ENCODE measurements at regions not wholly inside any gene's neighbourhood (a gene's known extent, or its start where the extent isn't known, plus 50 kb on each side); places are given as distances from the start of the nearest gene placed in this dataset.
A peak's percentile ranks its signal among the peaks of the same experiment; 100 is the strongest.
"Not testable (repeated sequence)": the region's sequence is repeated elsewhere in the genome, so short reads cannot be mapped to it uniquely, and the experiment has no call there.

DNA sequence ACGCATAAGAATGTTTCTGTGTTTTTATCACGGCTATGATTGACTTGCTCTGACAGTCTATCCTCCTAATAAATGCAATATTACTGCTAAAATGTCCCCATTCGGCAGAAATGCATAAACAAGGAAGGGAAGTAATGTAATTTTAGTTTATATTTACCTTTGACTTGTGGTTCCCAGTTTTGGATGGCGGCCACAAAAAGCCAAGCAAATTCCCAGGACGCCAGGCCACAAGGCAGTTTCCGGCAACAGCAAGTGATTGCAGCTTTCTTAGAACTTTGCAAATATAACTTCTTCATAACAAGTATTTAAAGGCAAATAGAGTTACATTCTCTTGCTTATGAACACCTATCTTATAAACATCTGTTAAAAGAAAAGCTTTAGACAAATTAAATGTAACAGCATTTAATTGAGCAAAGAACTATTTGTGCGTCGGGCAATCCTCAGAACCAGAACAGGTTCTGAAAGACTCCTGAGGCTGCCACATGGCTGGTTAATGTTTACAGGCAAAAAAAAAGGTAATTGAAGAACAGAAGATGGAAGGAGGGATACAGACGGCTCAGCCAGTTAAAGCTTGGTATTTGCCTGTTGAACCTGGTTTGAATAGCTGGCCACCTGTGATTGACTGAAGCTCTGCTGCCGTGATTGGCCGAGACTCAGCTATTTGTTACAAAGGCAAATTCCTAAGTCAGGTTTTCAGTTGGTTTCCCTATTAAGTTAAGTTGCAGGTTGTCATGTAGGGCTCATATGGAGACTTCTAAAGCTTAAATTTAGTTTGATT, 80.8 kb downstream of the C21orf91 start:
- DNase-seq, result no peak

DNA sequence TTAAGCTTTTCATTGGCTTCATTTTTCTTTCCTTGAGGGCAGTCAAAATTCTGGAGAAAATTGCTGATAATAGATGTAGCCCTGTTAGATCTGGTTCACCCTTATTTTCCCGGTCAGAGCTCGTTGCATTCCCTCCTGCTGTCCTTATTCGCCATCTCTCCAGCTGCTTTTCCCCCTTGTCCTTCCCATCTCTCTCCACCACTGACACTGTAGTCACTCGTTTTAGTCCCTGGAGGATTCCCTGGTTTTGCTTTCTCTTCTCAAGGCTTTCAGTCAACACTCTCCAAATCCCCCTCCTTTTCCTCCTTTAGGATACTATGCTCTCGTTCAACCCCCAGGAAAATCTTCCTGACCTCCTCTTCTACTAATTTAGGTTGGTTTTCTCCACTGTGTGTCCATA, 83.1 kb downstream of the C21orf91 start:
- DNase-seq, result peak; percentile 11

GRCh38 chr21:17733209-17733608, 85.9 kb downstream of the C21orf91 start:
- DNase-seq, result no peak

GRCh38 chr21:17732306-17732705, 86.8 kb downstream of the C21orf91 start:
- peak; percentile 93 for DNase-seq

DNA sequence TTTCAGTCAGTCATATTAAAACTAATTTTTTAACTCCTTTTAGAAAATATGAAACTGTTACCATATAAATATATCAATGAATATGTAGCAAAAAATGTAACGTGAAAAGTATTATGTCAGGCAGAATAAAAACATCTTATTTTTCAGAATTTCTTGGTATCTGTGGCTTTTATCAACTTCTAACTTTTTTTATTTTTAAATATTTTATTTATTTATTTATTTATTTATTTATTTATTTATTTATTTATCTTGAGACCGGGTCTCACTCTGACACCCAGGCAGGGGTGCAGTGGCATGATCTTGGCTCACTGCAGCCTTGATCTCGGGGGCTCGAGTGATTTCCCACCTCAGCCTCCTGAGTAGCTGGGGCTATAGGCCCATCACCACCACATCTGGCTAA, 87.6 kb downstream of the C21orf91 start:
- no peak for DNase-seq

DNA sequence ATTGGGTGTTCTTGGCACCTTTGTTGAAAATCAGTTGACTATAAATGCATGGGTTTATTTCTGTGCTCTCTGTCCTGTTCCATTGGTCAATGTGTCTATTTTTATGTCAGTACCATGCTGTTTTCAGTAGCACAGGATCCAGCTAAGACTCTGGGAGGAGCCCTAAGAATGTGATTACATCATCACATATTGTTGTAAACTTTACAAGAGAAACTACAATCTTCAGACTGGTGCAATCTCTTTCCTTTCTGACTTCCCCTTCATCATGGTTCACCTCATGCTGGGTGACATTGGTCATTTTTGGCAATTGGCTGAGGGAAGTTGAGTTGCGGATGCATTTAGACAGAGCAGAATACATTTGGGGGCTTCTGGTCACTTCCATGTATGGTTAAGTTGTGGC, 88.4 kb downstream of the C21orf91 start:
- DNase-seq, result no peak

GRCh38 chr21:17729455-17729854, 89.7 kb downstream of the C21orf91 start:
- no peak for DNase-seq

GRCh38 chr21:17727361-17727760, 91.8 kb downstream of the C21orf91 start:
- DNase-seq, result no peak

DNA sequence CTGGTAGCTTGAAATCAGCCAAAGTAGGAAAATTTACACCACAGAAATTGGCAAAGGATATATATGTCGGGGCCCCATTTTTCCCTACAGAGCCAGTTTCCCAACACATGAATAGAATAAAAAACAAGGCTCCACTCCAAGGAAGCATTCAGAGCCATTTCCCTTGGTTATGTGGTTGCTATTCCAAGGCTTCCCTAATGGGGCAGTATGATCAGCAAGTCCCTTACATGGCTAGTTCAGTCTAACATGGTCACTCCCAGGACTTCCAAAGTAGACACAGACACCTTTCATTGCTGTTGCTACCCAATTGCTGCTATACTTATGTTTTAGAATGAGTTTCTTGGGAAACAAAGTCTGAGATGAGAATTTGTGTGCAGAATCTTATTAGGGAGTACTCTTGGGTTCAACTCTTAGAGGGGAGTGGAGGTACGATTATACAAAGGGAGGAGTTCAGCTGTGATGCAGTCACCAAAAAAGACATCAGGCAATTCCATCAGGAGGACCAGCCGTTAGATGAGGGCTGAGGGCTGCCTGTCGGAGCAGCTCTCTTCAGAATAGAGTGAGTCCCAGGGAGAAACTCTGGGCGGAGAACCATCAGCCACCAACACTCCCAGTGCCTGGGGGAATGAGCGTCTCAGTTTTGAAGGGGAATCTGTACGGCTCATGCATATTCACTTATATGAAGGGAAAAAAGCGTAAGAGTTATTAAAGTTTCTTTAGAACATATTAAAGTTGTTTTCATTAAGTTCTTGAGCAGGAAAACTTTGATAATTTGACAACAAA, 92.9 kb downstream of the C21orf91 start:
- DNase-seq, result peak; percentile 56

DNA sequence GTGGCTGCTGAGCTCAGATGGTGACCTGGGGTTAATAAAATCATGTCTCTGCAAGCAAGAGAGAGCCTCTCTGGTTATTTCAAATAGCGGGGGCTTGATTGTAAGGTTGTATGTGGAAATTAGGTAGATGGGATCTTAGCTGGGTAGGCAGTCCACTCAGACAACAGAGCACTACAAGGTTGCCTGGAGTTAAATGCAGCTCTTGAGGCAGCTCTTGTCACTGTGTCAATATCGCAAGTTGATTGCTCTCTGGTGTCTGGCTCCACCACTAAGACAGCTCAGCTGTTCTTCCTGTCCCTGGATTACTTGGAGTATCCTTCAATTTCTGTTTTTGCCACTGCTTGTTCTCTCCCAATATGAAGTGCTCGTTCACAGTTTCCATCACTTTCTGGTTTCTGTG, 93.8 kb downstream of the C21orf91 start:
- DNase-seq, result peak; percentile 91

DNA sequence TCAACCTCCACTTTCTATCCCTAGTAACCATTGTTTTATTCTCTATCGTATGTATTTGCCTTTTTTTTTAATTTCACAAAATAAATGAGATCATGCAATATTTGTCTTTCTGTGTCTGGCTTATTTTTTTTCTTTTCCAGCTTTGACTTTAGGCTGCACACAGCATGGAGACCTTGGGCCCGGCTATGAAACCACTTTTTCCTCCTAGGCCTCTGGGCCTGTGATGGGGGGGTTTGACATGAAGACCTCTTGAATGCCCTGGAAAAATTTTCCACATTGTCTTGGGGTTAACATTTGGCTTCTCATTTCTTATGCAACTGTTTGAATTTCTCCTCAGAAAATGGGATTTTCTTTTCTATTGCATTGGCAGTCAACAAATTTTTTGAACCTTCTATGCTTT, 100.2 kb upstream of the BTG3 start:
- DNase-seq, result no peak

- DNase-seq, result no peak
Observed at GRCh38 chr21:17711896-17712295, 99.2 kb upstream of the BTG3 start.

DNA sequence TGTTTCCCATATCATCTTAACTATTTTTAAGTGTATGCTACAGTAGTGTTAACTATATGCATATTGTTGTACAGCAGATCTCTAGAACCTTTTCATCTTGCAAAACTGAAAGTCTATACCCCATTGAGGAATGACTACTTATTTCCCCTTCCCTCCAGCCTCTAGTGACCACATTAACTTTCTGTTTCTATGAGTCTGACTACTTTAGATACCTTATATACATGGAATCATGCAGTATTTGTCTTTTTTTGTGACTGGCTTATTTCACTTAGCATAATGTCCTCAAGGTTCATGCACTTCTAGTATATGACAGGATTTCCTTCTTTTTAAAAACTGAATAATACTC, 96.5 kb upstream of the BTG3 start:
- DNase-seq, result no peak

DNA sequence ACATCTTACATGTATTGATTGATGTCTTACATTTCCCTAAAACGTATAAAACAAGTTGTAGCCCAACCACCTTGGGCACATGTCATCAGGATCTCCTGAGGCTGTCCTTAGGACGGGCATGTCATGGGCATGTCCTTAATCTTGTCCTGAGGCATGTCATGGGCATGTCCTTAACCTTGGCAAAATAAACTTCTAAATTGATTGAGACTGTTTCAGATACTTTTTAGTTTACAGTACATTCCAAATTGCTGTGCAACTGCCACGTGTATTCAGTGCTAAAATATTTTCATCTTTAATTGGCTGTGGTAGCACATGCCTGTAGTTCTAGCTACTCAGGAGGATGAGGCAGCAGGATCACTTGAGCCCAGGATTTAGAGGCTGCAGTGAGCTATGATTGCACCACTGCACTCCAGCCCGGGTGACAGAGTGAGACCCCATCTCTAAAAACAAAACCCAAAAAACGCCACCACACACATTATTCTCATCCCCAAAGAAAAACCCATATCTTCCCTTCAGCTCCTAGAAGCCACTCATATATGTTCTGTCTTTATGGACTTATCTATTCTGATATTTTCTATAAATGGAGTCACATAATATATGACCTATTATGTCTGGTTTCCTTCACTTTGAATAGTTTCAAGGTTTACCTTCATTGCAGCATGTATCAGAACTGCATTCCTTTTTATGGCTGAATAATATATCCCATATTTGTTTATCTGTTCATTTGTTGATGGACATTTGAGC, 96.0 kb upstream of the BTG3 start:
- no peak for DNase-seq

DNA sequence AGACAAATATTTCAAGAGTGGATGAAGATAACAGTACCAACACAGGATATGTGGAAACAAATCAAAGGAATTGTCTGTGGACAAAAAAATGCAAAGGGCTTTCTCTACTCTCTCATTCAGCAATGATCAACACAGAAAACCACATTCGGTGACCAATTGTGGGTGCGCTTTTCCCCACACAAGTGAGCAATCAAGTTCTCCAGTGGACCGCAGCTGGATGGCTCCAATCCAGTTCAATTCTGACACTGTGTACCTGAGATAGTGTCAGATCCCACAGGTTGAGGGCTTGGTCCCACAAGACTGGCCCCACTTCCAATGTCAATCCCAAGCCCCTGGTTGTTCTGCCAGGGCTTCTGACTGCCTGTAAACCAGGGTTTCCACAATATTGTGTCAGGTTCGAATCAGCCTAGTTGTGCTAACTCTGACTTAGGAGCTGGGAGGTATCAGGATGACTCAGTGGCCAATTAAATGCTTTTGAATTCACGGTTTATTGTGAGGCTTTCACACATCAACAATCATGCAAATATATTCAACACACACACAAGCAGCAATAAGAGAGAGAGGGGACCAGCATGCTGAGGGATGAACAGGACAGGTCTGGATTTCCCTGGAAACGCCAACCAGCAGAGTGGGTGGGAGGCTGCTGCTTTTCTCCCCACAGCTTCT, 87.0 kb upstream of the BTG3 start:
- no peak for DNase-seq

- no peak for DNase-seq
Observed at GRCh38 chr21:17697473-17697872, 84.8 kb upstream of the BTG3 start.

DNA sequence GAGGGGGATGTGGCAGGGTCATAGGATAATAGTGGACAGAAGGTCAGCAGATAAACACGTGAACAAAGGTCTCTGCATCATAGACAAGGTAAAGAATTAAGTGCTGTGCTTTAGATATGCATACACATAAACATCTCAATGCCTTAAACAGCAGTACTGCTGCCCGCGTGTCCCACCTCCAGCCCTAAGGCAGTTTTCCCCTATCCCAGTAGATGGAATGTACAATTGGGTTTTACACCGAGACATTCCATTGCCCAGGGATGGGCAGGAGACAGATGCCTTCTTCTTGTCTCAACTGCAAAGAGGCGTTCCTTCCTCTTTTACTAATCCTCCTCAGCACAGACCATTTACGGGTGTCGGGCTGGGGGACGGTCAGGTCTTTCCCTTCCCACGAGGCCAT, 81.7 kb upstream of the BTG3 start:
- DNase-seq, result not testable (repeated sequence)

- DNase-seq, result no peak
Observed at GRCh38 chr21:17693801-17694200, 81.1 kb upstream of the BTG3 start.

DNA sequence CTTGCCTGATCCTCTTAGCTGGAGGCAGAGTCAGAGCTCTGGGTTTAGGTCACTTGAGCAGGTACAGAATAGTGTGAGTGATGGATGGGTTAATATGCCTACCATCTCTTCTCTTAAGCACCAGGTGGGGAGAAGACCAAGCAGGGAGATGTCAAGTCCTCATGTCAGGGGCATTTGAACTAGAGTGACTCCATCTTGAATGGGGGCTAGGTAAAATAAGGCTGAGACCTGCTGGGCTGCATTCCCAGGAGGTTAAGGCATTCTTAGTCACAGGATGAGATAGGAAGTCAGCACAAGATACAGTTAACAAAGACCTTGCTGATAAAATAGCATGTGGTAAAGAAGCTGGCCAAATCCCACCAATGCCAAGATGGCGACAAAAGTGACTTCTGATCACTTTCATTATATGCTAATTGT, 77.4 kb upstream of the BTG3 start:
- no peak for DNase-seq

- DNase-seq, result peak; percentile 97
Observed at GRCh38 chr21:17688912-17689874, 76.5 kb upstream of the BTG3 start.

DNA sequence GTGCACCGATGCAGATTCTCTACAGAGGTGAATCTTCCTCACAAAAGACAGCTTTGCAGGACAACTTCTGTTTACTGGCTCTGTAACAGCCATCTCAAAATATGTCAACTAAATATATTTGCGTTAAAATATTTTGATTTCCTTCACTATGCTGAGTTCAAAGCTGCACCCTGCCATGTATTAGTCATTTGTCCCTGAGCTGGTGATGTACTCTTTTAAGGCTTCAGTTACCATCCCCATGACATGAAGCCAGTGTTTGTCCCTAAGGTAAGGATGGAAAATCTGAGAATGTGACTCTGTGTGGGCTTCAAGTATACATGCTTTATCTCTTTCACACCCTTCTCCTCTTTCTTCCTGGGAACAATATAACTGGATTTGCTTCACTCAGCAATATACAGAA, 70.2 kb upstream of the BTG3 start:
- DNase-seq, result no peak

DNA sequence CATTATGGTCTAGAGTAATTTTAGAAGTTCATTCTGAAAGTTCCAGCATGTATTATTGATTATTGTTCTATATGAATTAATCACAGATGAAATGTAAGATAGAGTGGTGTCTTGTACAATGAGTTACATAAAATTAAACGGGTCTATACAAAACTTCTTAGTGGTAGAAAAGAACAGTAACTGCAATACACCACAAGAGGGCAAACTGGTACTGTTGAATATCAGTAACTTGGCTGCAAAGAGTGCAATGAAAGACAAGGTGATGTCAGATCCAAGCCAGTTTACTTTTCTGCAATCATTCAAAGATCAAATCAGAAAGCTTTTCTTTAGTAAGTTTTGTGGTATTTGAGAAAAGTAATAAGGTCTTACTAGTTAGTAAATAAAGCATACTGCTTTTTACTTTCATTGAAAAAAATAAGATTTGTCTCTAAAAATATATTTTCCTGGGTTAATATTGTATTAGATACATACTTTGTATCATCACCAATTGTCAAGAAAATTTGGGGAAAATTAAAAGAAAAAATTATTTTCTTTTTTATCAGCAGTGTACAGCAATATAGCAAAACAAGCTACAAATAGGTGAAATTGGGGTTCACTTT, 66.4 kb upstream of the BTG3 start:
- DNase-seq, result peak; percentile 79
